Left ventricle myocardium inferior (tissue), 1 donor: ENCODE measurements at regions not wholly inside any gene's neighbourhood (a gene's known extent, or its start where the extent isn't known, plus 50 kb on each side); places are given as distances from the start of the nearest gene placed in this dataset.

ENCODE experiments used
- DNase-seq: peaks from one replicate; pipeline ENCODE4 v3.0.0-alpha.2; 2020
- H3K27ac ChIP-seq: fragments of 200-600 bp; replicated peaks from 2 replicates; pipeline ENCODE4 v1.8.0; 2021
- H3K27me3 ChIP-seq: fragments of 200-600 bp; 2 replicates; pipeline ENCODE4 v1.8.0; 2021; ENCODE audit warnings: low read depth
- H3K36me3 ChIP-seq: fragments of 200-600 bp; 2 replicates; pipeline ENCODE4 v1.8.0; 2021
- H3K4me1 ChIP-seq: fragments of 200-600 bp; 2 replicates; pipeline ENCODE4 v1.8.0; 2021
- H3K4me3 ChIP-seq: fragments of 200-600 bp; 2 replicates; pipeline ENCODE4 v1.8.0; 2021; ENCODE audit warnings: mild to moderate bottlenecking, moderate library complexity
- H3K9me3 ChIP-seq: fragments of 200-600 bp; replicated peaks from 2 replicates; pipeline ENCODE4 v1.8.0; 2021
- intact Hi-C: fragments of 100-400 bp; cut with micrococcal nuclease; formaldehyde crosslinking; loops from one replicate; pipeline ENCODE4 v1.11.0; 2022
- TF ChIP-seq, protein P1 (sequence below): fragments of 200-600 bp; IDR thresholded peaks from 2 replicates; pipeline ENCODE4 v1.8.0; 2021; ENCODE audit warnings: antibody characterized with exemption, mild to moderate bottlenecking, borderline replicate concordance
- donor health status: DM: no; HTN: yes; CAD: no; lungs with severe emphysema.

DNA sequence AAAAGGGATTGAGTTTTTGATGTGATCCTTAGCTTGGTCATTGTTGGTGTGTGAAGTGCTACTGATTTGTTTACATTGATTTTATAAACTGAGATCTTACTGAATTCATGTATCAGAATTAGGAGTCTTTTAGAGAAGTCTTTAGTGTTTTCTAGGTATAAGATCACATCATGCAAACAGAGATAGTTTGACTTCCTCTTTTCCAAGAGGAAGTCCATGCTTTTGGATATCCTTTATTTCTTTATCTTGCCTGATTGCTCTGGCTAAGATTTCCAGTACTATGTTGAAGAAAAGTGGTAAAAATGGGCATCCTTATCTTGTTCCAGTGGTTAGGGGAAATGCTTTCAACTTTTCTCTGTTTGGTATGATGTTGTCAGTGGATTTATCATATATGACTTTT lies 561.2 kb upstream of the SLITRK1 start:
- TF ChIP-seq, protein P1, sequence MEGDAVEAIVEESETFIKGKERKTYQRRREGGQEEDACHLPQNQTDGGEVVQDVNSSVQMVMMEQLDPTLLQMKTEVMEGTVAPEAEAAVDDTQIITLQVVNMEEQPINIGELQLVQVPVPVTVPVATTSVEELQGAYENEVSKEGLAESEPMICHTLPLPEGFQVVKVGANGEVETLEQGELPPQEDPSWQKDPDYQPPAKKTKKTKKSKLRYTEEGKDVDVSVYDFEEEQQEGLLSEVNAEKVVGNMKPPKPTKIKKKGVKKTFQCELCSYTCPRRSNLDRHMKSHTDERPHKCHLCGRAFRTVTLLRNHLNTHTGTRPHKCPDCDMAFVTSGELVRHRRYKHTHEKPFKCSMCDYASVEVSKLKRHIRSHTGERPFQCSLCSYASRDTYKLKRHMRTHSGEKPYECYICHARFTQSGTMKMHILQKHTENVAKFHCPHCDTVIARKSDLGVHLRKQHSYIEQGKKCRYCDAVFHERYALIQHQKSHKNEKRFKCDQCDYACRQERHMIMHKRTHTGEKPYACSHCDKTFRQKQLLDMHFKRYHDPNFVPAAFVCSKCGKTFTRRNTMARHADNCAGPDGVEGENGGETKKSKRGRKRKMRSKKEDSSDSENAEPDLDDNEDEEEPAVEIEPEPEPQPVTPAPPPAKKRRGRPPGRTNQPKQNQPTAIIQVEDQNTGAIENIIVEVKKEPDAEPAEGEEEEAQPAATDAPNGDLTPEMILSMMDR: no peak
- H3K9me3 ChIP-seq: peaks cover 18% of the 10 kb centered on the region
- no peaks in the 10 kb centered on the region for H3K36me3 ChIP-seq

DNA sequence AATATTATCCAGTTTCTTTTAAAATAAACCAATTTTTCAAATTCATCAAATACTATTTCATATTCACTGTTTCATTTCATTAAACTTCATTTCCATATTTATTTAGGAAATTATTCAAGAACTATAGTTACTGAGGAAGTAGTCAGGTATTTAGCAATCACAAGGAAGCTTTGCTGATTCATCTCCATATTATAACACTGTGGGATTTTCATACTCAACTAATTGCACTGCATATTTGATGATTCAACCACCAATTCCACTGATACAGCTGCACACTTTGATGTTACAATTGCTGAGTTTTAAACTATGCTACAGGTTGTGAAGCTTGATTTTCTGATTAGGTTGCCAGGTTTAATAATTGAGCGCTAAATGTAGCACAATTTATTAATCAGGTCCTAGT lies 556.8 kb upstream of the SLITRK1 start:
- TF ChIP-seq, protein P1: no peak
- Histone ChIP-seq H3K27me3 (no peaks in the 10 kb centered on the region), H3K9me3 (peaks cover 14% of the 10 kb centered on the region), H3K4me3 (no peak overlapping the region), H3K27ac (no peak overlapping the region), H3K36me3 (no peaks in the 10 kb centered on the region), H3K4me1 (no peaks in the 10 kb centered on the region)
- DNase-seq: no peak
- intact Hi-C loops: no loop called here

More for the DNA sequence above, 561.2 kb upstream of the SLITRK1 start:
- Histone ChIP-seq H3K4me3 (no peak overlapping the region), H3K27ac (no peak overlapping the region), H3K4me1 (no peaks in the 10 kb centered on the region), H3K27me3 (no peaks in the 10 kb centered on the region)
- DNase-seq: no peak
- intact Hi-C loops: no loop called here

DNA sequence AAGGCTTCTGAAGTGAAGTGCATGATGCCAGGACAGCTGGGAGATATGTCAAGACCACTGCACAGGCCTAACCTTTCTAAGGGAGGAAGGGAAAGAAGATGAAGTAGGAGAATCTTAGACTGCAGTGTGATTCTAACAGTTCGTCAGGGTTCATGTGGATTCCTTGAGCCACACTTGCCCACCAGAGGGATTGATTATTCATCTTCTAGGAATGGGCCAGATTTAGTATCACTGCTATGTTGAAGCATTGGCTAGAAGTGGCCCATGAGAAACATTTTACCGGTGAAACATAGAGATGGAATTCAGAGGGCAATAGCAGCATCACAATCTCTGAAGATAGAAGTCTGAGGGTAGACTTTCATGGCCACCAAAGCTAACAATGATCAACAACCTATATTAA lies 550.8 kb upstream of the SLITRK1 start:
- Histone ChIP-seq H3K27me3 (no peaks in the 10 kb centered on the region), H3K36me3 (no peaks in the 10 kb centered on the region), H3K27ac (no peak overlapping the region), H3K9me3 (no peaks in the 10 kb centered on the region), H3K4me3 (no peak overlapping the region), H3K4me1 (no peaks in the 10 kb centered on the region)
- intact Hi-C loops: no loop called here
- TF ChIP-seq, protein P1: no peak
- no peak for DNase-seq

DNA sequence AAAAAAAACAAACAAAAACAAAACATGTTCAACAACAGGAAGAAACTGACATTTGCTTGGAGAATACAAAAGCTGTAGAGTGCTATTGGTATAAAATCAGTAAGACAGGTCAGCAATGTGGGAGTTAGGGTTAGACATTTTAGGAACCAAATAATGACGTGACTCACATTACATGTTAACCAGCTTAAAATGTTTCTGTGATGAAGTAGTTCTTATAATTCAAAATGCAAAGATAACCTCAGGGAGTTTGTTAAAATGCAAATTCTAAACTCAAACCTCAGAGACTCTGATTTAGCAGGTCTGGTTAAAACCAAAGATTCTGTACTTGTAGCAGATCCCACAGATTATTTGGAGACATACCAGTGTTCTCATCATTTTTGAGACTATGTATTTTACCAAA lies 549.4 kb upstream of the SLITRK1 start:
- TF ChIP-seq, protein P1: no peak
- no peak for DNase-seq
- Histone ChIP-seq H3K4me1 (no peaks in the 10 kb centered on the region), H3K36me3 (no peaks in the 10 kb centered on the region), H3K4me3 (no peak overlapping the region), H3K27ac (no peak overlapping the region), H3K9me3 (no peaks in the 10 kb centered on the region), H3K27me3 (no peaks in the 10 kb centered on the region)
- intact Hi-C loops: no loop called here

DNA sequence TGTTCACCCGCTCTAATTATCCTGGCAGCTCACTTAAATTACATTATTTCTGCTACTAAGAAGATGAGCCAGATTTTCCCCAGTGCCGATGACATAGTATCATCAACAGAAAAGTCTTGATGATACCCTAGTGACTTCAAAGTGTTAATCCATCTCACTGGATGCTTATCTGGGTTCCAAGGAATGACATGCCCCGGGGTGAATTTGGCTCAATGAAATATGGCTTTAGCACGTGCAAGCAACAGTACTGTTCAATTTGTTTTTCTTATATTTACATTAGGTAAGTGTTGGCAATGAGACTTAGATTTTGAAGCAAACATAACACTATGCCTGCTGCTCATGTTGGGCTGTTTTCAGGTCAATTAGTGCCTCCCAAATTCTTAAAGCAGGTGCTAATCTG lies 548.2 kb upstream of the SLITRK1 start:
- Histone ChIP-seq H3K9me3 (no peaks in the 10 kb centered on the region), H3K27me3 (no peaks in the 10 kb centered on the region), H3K4me3 (no peak overlapping the region), H3K36me3 (no peaks in the 10 kb centered on the region), H3K27ac (no peak overlapping the region), H3K4me1 (no peaks in the 10 kb centered on the region)
- TF ChIP-seq, protein P1: no peak
- intact Hi-C loops: no loop called here
- no peak for DNase-seq

DNA sequence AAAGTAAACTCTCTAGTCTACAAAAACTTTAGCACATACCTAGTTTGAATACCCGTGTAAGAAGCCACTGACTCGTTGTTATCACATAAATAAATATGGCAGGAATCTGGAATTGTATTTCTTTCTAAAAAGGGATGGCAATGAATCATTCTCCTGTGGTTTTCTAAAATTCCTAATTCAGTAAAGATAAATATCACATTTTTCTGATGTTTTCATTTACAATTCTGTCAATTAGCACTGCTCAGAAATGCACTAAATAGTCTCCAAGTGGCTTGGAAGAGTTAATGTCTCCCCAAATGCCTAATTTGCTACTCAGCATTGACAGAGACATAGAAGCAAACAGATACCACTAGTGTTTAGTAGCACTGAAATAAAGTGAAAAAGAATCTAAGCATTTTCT lies 547.7 kb upstream of the SLITRK1 start:
- Histone ChIP-seq H3K27me3 (no peaks in the 10 kb centered on the region), H3K4me1 (no peaks in the 10 kb centered on the region), H3K36me3 (no peaks in the 10 kb centered on the region), H3K9me3 (no peaks in the 10 kb centered on the region), H3K4me3 (no peak overlapping the region), H3K27ac (no peak overlapping the region)
- TF ChIP-seq, protein P1: no peak
- DNase-seq: no peak
- intact Hi-C loops: no loop called here
